ENCODE measurements at regions not wholly inside any gene's neighbourhood (a gene's known extent, or its start where the extent isn't known, plus 50 kb on each side); places are given as distances from the start of the nearest gene placed in this dataset.

- H3K36me3 ChIP-seq, result no peaks in the 10 kb centered on the region
- H3K27me3 ChIP-seq, result no peaks in the 10 kb centered on the region
- no peak for DNase-seq
- intact Hi-C loops (cut with DNase I), result no loop called here
- H3K4me3 ChIP-seq (replicated peaks in 1 of 3), result no peak overlapping the region
- H3K4me1 ChIP-seq, result no peaks in the 10 kb centered on the region
- no peak overlapping the region for H3K27ac ChIP-seq
- no peak for TF ChIP-seq POLR2A (IDR thresholded peaks at IDR 0.05)
- TF ChIP-seq CTCF (IDR thresholded peaks at IDR 0.05), result no peak
- H3K9me3 ChIP-seq, result no peaks in the 10 kb centered on the region
Observed at GRCh38 chr4:4913628-4914027, 54.2 kb downstream of the MSX1 start.

GRCh38 chr4:4914059-4914820 lies 54.8 kb downstream of the MSX1 start:
- no peak overlapping the region for H3K4me3 ChIP-seq (replicated peaks in 1 of 3)
- intact Hi-C loops (cut with DNase I), result no loop called here
- H3K27ac ChIP-seq, result no peak overlapping the region
- no peaks in the 10 kb centered on the region for H3K4me1 ChIP-seq
- 68 to 73% methylated on average over 4 of the region's 4 CpGs for WGBS, 2 donors
- DNase-seq, result no peak
- no peaks in the 10 kb centered on the region for H3K9me3 ChIP-seq
- no peaks in the 10 kb centered on the region for H3K36me3 ChIP-seq
- no peaks in the 10 kb centered on the region for H3K27me3 ChIP-seq
- TF ChIP-seq CTCF (IDR thresholded peaks at IDR 0.05), result no peak
- TF ChIP-seq POLR2A (IDR thresholded peaks at IDR 0.05), result no peak

GRCh38 chr4:4914965-4915845 lies 55.7 kb downstream of the MSX1 start:
- no peaks in the 10 kb centered on the region for H3K4me1 ChIP-seq
- H3K27me3 ChIP-seq, result no peaks in the 10 kb centered on the region
- no peak for TF ChIP-seq CTCF (IDR thresholded peaks at IDR 0.05)
- TF ChIP-seq POLR2A (IDR thresholded peaks at IDR 0.05), result no peak
- H3K27ac ChIP-seq, result no peak overlapping the region
- 73 to 84% methylated on average over 6 to 10 of the region's 10 CpGs for WGBS, 2 donors
- H3K4me3 ChIP-seq (replicated peaks in 1 of 3), result no peak overlapping the region
- no peaks in the 10 kb centered on the region for H3K9me3 ChIP-seq
- intact Hi-C loops (cut with DNase I), result no loop called here
- DNase-seq, result no peak
- H3K36me3 ChIP-seq, result no peaks in the 10 kb centered on the region

GRCh38 chr4:4918067-4918466 lies 58.6 kb downstream of the MSX1 start:
- TF ChIP-seq POLR2A (IDR thresholded peaks at IDR 0.05), result no peak
- no peak for TF ChIP-seq CTCF (IDR thresholded peaks at IDR 0.05)
- whole genome bisulfite sequencing, 2 donors, result 47 to 66% methylated on average over 2 of the region's 2 CpGs
- Histone ChIP-seq H3K9me3 (no peaks in the 10 kb centered on the region), H3K4me1 (no peaks in the 10 kb centered on the region), H3K4me3 (replicated peaks in 1 of 3) (no peak overlapping the region), H3K36me3 (no peaks in the 10 kb centered on the region), H3K27me3 (no peaks in the 10 kb centered on the region), H3K27ac (no peak overlapping the region)
- no peak for DNase-seq
- intact Hi-C loops (cut with DNase I), result no loop called here

- peak; percentile 7 to 8 for DNase-seq
Observed at GRCh38 chr4:4919927-4920326, 60.5 kb downstream of the MSX1 start.

More at GRCh38 chr4:4919927-4920326, 60.5 kb downstream of the MSX1 start:
- intact Hi-C loops (cut with DNase I), result no loop called here
- Histone ChIP-seq H3K27ac (no peak overlapping the region), H3K4me3 (replicated peaks in 1 of 3) (no peak overlapping the region), H3K9me3 (no peaks in the 10 kb centered on the region), H3K36me3 (no peaks in the 10 kb centered on the region), H3K4me1 (no peaks in the 10 kb centered on the region), H3K27me3 (no peaks in the 10 kb centered on the region)
- WGBS, 2 donors, result 95 to 100% methylated on average over 3 to 11 of the region's 11 CpGs
- TF ChIP-seq POLR2A (IDR thresholded peaks at IDR 0.05) (no peak), CTCF (IDR thresholded peaks at IDR 0.05) (no peak)

All from thyroid gland (tissue), 4 donors.